ENCODE measurements at regions not wholly inside any gene's neighbourhood (a gene's known extent, or its start where the extent isn't known, plus 50 kb on each side); places are given as distances from the start of the nearest gene placed in this dataset.

DNA sequence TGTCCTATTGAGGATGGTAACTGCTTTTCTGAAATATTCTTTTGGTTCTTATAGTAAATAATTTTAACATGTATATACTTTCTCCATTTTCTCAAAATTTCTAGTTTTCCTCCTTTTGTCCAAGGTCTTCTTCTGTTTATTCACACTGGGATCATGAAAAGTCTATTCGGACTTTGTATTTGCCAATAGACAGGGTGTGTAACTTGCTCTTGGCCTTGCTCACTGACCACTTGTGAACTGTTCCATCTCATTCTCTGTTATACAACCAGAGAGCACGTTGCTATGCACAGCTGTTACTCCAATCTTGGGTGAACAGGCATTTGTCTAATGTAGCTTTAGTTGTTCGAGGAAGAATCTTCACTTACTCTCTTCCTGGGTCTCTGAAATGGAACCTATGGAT is 388.9 kb downstream of the SH3GL2 start:
- no peak for DNase-seq (ENCODE audit: extremely low read depth in 1 of 2, low read depth in 1 of 2)

DNA sequence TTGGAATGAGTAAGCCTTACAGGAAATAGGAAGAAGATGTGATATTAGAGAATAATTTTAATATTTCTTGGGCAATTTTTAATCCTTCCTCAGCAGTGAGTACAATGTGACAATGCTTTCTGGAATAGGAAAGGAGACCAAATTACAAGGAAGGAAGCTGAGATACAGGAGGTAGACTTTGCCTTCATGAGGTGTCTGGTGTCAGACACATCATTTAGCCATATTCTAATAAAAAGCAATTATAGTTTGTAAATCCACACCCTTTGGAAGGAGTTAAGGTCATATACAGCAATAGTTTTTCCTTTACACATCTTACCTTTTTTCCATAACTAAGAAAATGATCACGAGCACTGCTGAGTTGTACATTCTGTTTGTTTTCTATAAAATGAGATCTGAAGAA is 390.4 kb downstream of the SH3GL2 start:
- DNase-seq (ENCODE audit: extremely low read depth in 1 of 2, low read depth in 1 of 2), result no peak

DNA sequence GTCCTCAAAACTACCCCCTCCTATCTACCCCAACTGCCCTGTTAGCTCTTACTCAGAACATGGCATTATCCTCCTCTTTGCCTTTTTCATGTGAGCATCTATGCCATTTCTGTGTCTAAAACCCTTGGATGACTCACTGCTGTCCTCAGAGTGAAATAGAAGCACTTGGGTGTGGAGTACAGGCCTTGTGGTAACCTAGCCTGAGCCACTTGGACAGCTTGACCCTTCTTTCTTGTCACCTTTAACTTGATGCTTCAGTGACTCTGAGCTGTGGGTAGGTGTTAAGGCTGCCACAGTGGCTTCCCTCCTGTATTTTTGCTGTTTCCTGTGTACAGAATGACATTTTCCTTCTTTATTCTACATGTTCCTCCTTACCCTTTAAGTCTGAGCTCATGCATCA is 391.4 kb downstream of the SH3GL2 start:
- DNase-seq (ENCODE audit: extremely low read depth in 1 of 2, low read depth in 1 of 2), result no peak

DNA sequence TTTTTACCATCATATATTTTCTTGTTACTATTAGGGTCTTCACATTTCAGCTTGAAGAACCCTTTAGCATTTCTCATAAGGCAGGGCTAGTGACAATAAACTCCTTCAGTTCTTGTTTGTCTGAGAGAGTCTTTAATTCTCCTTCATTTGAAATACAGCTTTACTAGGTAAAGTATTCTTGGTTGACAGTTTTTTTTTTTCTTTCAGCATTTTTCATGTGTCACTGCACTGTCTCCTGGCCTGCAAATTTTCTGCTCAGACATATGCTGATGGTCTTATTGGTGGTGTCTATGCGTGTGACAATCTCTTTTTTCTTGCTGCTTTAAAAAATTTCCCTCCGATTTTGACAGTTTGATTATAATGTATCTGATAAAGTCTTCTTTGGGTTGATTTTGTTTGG is 399.9 kb downstream of the SH3GL2 start:
- no peak for DNase-seq (ENCODE audit: extremely low read depth in 1 of 2, low read depth in 1 of 2)

DNA sequence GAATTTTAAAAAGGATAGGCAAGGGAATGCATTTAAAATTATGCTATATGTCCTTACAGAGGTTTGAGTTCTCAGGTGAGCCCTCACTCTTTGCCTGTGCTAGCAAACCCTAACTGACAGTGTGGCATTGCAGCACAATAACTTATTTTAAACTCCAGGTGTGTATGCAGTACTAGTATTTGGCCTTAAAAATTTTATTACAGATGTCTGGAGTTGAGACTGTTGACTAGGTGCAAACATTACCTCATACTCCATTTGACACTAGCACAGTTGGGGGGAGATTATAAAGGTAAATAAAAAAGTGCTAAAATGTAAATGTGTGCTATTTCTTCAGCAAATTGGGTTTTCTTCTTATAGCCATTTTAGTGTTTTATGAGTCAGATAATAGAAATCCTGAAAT is 407.7 kb downstream of the SH3GL2 start:
- DNase-seq (ENCODE audit: extremely low read depth in 1 of 2, low read depth in 1 of 2), result no peak

DNA sequence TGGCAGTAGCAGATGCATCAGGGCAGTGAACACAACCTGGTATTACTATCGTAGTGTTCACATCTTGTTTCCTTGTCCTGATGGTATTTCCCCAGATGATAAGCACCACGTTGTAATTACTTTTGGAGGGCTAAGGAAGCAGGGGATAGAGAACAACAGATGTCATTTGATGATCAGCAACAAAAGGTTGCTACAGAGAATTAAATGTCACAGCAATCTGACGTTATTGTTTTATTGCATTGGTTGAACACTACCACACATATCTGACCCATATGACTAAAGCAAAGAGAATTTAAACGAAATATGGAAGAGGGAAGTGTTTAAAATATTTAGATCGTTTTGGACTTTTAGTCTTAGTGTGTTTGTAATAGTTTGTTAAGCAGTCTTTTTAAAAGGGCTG is 408.3 kb downstream of the SH3GL2 start:
- no peak for DNase-seq (ENCODE audit: extremely low read depth in 1 of 2, low read depth in 1 of 2)

DNA sequence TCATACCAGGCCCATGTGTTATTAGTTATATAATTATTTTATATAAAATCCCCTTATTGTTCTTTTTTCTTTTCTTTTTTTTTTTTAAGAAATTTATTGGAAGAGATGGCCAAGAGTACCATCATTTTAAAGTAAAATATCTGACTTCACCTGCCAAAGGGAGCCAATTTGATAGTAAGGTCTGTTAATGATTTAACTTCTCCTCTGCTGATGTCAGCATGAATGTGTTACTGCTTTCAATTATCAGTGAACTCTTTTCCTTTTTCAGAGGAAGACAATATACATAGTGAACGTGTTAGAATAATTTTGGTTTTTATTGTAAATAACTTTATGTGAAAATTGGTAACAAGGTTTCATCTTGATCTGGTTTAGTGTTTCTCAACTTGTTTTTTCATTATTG is 409.6 kb downstream of the SH3GL2 start:
- DNase-seq (ENCODE audit: extremely low read depth in 1 of 2, low read depth in 1 of 2), result no peak

DNA sequence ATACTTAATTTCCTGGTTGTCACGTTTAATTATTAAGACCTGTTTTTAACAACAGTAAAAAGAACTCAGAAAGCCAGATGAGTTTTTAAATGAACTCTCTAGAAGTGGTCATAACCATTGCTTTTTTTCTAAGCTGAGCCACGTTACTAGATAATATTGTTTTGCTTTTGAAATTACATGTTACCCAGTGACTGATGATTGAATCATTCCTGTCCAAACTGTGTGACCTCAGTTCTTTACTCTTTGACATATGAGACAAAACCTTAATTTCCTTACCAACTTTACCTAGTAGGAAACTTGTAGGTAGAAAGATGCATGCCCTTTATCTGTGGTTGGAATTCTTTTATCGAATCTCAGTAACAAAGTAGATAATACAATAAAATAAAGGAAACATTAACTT is 411.7 kb downstream of the SH3GL2 start:
- no peak for DNase-seq (ENCODE audit: extremely low read depth in 1 of 2, low read depth in 1 of 2)

DNA sequence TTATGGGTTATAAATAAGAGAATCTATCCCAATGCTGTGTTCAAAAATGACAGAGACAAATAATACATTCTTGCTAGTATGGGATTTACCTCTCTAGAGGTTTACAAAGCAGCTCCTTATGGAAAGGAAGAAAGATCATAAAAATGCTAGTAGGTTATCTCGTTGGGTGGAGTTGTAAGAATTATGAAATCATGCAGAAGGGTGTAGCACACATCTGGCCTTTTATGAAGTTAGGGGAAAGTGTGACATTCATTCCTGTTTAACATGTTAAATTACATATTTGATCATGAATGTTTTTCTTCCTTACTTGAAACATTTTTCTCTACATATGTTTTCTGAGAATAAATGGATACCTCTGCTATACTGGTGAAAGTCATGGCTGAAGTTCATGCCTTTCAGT is 414.2 kb downstream of the SH3GL2 start:
- no peak for DNase-seq (ENCODE audit: extremely low read depth in 1 of 2, low read depth in 1 of 2)

DNA sequence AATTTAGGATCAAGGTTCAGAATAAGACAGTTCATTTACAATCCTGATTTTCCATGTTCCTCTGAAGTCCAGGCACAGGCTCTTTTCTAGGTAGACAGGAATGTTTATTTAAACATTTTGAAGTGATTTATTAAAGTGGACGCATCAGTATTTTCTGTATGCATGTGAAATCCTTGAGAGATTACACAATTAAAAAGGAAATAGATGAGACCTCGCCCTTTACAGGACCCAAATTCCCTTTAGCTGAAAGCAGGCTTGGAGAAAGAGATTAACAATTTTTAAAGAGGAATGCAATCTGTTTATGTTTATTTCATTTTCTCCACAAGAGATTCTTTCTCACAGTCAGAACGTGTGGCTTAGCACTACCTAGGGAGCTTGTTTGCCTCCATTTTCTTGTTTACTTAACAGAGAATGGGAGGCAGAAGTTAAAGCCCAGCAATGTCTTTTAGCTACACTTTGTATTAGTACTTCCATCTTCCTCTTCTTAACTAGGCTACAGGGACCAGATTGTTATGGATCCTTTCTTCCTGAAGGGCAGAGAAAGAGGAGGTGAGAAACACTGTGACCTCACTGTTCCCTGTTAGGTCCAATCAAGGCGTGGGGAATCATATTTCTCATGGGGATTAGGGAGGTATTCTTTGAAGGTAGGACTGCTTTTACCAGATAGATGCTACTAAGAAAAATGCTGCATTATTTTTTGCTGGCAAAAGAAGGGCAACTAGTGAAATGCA is 416.0 kb downstream of the SH3GL2 start:
- DNase-seq (ENCODE audit: extremely low read depth in 1 of 2, low read depth in 1 of 2), result no peak

DNA sequence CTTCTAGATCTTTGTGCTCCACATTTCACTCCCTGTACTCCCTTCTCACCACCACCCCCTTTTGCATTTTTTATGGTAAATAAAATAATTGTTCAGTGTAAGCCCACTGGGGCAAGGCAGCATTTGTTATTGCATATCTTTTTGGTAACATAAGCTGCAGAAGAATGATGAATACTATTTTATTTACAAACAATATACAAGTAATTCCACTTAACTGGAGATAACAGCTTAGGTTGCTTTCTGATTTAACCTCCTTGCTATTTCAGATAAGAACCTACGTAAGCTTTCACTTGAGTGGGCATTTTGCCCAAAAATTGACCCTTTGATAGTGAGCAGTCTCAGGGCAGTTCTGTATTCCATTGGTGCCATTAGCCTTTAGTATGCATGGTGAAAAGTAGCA is 417.9 kb downstream of the SH3GL2 start:
- DNase-seq (ENCODE audit: extremely low read depth in 1 of 2, low read depth in 1 of 2), result no peak

DNA sequence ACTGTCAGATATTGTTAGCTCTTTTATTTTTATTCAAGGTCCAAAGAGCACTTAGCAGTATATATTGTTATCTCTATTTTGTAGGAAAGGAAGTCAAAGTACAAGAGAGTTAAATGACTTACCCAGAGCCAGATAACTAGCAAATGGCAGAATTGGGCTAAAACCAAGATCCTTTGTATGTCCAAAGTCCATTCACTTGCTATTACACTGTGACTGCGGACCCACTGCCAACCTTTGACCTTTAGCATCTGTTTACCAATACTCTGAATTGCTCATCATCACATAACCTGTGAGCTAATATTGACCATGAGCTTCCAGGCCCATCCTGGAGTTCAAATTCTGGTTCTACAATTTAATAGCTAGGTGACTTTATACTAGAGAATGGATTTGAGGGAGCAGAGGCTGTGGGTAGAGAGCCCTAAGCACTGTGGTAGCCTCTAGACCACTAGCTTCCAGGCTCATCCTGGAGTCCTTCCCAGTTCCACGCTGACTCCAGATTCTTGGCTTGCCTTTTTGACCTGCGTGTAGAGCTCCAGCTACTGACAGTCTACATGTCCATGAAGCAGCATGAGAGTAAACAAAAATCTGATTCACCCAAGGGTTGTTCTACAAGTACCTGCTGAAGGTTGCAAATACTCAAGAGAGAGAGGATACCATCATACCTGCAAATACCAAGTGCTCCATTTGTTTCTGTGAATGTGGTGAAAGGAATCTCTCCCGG is 424.0 kb downstream of the SH3GL2 start:
- no peak for DNase-seq (ENCODE audit: extremely low read depth in 1 of 2, low read depth in 1 of 2)

DNA sequence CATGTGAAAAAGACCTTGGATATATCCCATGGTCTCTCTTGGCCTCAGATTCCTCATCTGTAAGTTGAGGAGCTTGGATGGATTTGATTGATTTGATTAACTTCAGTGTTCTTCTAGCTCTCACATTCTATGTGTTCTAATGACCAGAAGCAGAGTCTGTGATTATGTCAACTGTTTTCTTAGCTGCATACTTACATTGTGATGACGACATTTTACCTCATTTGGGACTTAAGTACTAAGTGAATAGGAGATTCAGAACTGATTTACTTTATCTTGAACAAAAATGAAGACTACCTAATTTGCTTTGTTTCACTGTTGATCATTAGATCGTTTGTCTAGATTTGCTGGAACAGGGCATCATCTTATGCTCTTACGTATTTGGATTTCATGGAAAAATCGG is 427.7 kb downstream of the SH3GL2 start:
- DNase-seq (ENCODE audit: extremely low read depth in 1 of 2, low read depth in 1 of 2), result no peak

DNA sequence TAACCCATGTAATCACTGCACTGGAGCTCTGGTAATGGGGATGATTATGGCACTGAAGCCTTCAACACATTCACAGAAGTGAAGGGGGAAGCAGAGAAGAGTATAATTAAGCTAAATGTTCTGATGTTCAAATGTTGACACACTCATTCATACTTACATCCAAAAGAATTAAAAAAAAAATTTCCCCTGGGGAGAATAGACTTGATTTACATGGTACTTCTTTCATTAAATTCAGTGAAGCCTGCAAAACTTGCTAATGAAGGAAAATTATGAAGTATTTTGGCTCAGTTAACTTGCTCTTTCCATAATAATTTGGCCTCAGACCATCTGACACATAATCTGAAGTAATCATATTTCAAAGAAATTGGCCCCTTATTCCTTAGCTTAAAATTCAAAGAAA is 428.8 kb downstream of the SH3GL2 start:
- no peak for DNase-seq (ENCODE audit: extremely low read depth in 1 of 2, low read depth in 1 of 2)

DNA sequence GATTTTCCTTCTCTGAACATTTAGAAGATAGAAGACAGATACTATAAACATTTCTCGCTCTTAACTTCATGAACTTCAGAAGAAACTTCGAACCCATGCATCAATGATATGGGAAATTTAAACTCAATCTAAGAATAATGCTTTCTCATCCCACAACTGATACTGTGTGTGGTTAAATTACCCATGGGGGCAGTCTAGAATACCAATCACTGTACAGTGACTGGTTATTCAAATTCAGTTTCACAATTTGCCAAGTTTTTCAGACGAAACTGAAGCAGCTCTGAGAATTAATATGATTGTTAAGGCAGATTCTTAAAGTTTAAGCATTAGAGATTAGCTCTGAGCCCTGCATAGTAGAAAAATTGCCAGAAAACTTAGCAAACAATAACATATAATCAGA is 431.0 kb downstream of the SH3GL2 start:
- no peak for DNase-seq (ENCODE audit: extremely low read depth in 1 of 2, low read depth in 1 of 2)

DNA sequence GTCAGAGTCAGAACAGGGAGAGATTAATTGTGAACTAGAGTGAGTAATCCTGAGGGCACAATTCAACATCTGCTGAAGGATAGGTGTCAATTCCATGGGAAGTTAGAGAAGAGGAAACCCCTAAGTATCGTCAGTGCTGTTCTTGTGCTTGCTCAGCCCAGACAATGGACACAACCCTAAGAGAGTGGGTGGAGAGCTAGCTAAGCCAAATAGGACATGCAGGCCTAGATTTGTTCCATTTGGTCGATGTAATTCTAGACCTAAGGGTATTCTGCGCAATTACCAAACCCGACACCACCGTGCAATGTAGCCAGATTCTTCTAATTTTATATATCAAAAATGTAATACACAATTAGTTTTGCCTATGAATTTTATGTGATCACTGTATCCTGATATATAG is 431.6 kb downstream of the SH3GL2 start:
- DNase-seq (ENCODE audit: extremely low read depth in 1 of 2, low read depth in 1 of 2), result no peak

DNA sequence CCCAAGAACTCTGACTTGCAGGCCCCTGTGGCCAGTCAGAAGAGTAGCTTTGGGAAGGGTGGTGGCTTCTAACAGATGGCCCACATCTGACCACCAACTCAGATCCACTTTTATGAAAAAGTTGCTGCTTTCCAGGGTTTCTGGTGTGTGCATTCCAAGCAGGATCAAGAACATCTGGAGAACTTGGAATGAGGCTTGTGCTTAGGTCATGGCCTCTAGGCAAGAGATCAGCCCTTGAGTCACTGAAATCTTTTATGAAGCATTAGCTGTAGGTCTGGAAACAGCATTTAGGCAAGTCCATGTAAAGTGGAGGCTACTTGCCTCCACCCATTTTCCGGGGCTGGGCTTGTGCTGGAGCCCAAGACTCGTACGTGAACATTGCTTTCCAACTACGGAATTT is 433.3 kb downstream of the SH3GL2 start:
- DNase-seq (ENCODE audit: extremely low read depth in 1 of 2, low read depth in 1 of 2), result no peak

DNA sequence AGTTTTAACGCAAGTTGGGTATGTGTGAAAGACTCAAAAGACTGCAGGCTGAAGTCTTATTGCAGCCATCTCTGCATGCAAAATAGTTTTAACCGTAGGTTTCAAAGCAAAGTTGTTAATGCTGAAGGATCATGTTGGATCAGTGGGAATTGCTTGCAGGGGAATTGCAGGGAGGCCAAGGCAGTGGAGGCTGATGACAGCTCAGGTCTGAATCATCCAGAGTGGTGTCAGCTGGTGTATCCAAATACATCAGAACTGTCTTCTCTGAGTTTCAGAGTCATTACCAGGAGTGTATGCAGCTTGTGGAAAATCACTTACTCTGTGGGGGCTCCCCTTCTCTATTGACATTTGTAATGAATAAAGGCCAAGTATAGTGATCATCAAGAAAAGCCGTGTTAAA is 435.7 kb downstream of the SH3GL2 start:
- no peak for DNase-seq (ENCODE audit: extremely low read depth in 1 of 2, low read depth in 1 of 2)

DNA sequence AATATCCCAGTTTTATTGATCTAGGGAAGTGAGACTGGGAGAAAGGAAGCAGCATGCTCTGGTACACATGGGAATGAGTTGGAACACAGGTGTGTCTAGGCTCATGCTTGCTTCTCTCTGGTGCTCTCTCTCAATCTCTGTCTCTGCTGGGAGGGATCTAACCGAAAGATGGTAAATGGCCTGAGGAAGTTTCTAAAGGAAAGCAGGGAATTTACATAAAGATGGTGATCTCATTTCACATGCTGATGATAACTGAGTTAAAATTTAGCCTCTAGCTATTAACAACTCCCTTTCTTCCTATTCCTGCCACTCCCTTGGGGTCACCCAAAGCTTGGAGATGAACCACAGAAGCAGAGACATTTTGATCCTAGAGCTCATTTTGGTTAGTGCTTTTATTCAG is 436.2 kb downstream of the SH3GL2 start:
- no peak for DNase-seq (ENCODE audit: extremely low read depth in 1 of 2, low read depth in 1 of 2)

DNA sequence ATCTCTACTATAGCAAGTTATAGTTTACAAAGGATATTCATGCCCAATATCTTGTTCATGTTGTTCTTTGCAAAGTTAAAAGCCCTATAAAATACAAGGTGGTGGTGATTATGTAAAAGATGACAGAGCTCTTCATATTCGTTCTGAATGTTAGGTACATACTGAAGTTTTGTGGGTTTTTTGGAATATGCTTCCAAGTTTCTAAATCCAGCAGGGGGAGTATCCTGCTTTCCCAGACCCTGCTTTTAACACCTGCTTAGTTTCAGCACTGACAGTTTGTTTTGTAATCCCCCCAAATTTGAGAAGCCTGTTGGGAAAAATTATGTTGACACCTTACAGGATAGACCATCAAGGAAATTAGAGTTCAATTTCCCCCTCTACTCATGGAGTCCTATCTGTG is 438.3 kb downstream of the SH3GL2 start:
- DNase-seq (ENCODE audit: extremely low read depth in 1 of 2, low read depth in 1 of 2), result no peak

DNA sequence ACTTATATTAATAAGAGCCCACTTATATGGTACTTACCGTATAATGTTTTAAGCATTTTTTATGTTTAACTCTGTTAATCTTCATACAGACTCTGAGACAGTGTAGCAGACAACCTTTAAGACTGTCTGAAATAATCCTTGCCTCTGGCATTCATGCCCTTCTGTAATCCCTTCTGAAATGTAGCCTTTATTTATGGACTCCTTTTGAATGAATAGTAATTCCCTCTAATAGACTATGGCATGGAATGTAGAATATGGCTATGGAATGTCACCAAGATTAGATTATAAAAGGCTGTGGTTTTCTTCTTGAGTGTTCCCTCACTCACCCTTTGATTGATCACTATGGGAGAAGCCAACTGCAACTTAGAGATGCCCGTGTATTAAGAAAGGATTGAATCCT is 439.4 kb downstream of the SH3GL2 start:
- DNase-seq (ENCODE audit: extremely low read depth in 1 of 2, low read depth in 1 of 2), result no peak

DNA sequence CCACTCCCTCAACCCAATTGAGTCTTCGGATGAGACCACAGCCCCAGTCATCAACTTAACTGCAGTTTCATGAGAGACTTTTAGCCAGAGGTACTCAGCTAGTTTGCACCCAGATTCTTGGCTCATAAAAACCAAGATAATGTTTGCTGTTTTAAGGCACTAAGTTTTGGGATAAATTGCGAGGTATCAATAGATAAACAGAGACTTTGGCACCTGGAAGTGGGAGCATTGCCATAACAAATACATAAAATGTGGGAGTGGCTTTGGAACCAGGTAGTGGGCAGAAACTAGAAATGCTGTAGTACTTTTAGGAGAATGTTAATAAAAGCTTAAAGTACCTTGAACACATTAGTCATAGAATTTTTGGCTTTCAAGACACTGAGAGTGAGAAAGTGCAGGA is 439.8 kb downstream of the SH3GL2 start:
- no peak for DNase-seq (ENCODE audit: extremely low read depth in 1 of 2, low read depth in 1 of 2)
